Fibroblast of pulmonary artery (primary cell): ENCODE measurements at regions not wholly inside any gene's neighbourhood (a gene's known extent, or its start where the extent isn't known, plus 50 kb on each side); places are given as distances from the start of the nearest gene placed in this dataset.

Experiments
- DNase-seq: peaks from one replicate; pipeline ENCODE4 v3.0.0-alpha.2; 2010; ENCODE audit warnings: low read depth
- H3K4me3 ChIP-seq: replicated peaks from 2 replicates; pipeline ENCODE4 v1.5.1; 2011; ENCODE audit warnings: low read depth, mild to moderate bottlenecking, control low read depth, low read length, moderate library complexity
- CTCF ChIP-seq: IDR thresholded peaks from 2 replicates; pipeline ENCODE4 v1.5.1; 2011; ENCODE audit warnings: mild to moderate bottlenecking, control low read depth, low read length, inconsistent platforms; ENCODE audit errors: missing control alignments

GRCh38 chr2:144836635-144837350 lies 316.9 kb upstream of the ZEB2 start:
- no peak overlapping the region for H3K4me3 ChIP-seq
- no peak for TF ChIP-seq CTCF
- peak; percentile 34 for DNase-seq

GRCh38 chr2:144835634-144836350 lies 315.9 kb upstream of the ZEB2 start:
- TF ChIP-seq CTCF = no peak
- H3K4me3 ChIP-seq = no peak overlapping the region
- peak; percentile 32 for DNase-seq

- peak overlapping the region; percentile 12 for H3K4me3 ChIP-seq
These were observed 315.2 kb upstream of the ZEB2 start for GRCh38 chr2:144834998-144835633.

GRCh38 chr2:144834363-144834762 lies 314.4 kb upstream of the ZEB2 start:
- no peak for DNase-seq
- no peak for TF ChIP-seq CTCF
- H3K4me3 ChIP-seq = no peak overlapping the region

More at GRCh38 chr2:144834998-144835633, 315.2 kb upstream of the ZEB2 start:
- TF ChIP-seq CTCF = no peak
- DNase-seq = peak; percentile 84

- no peak for DNase-seq
- no peak for TF ChIP-seq CTCF
- H3K4me3 ChIP-seq = no peak overlapping the region
These were observed 313.2 kb upstream of the ZEB2 start for GRCh38 chr2:144833075-144833637.

GRCh38 chr2:144832048-144832447 lies 312.1 kb upstream of the ZEB2 start:
- H3K4me3 ChIP-seq = no peak overlapping the region
- no peak for TF ChIP-seq CTCF
- DNase-seq = no peak
